PC-3 (cell line): ENCODE measurements at regions not wholly inside any gene's neighbourhood (a gene's known extent, or its start where the extent isn't known, plus 50 kb on each side); places are given as distances from the start of the nearest gene placed in this dataset.
"Not testable (repeated sequence)": the region's sequence is repeated elsewhere in the genome, so short reads cannot be mapped to it uniquely, and the experiment has no call there.

Experiments used
- ATAC-seq: fragments of 200-7000 bp; cut with Tn5 transposase; 2 replicates; pipeline ENCODE4 v1.9.1; 2020; ENCODE audit warnings: mild to moderate bottlenecking, moderate library complexity
- BruUV-seq: library from RNA; stranded (reverse); fragments of 400-500 nt; replicated peaks from 2 replicates; lab custom pipeline; 2021; lab: Mats Ljungman, UMichigan
- CTCF ChIA-PET: fragments of 300-600 bp; sonication (Branson Sonifier 250); formaldehyde crosslinking; loops from one replicate; lab custom pipeline; 2022; ENCODE audit warnings: antibody characterized with exemption; lab: Charles Lee
- POLR2A ChIA-PET: fragments of 300-600 bp; sonication (Branson Sonifier 250); formaldehyde crosslinking; loops from one replicate; lab custom pipeline; 2022; ENCODE audit warnings: antibody characterized with exemption; ENCODE audit not compliant: unreplicated experiment; lab: Charles Lee
- DNase-seq: peaks from one replicate; pipeline ENCODE4 v3.0.0-alpha.2; 2015
- H2AFZ ChIP-seq: fragments of 300-600 bp; sonication (generic); 2 replicates; pipeline ENCODE4 v1.6.0; 2016; ENCODE audit warnings: antibody characterized with exemption, low read length
- H3F3A ChIP-seq: fragments of 300-600 bp; sonication (generic); one replicate; pipeline ENCODE4 v1.6.0; 2017; ENCODE audit warnings: antibody characterized with exemption, low read length, control low read depth, mild to moderate bottlenecking; ENCODE audit not compliant: unreplicated experiment
- H3K27ac ChIP-seq: fragments of 300-600 bp; sonication (generic); 2 replicates; pipeline ENCODE4 v1.5.1; 2016; ENCODE audit warnings: mild to moderate bottlenecking, low read length
- H3K27me3 ChIP-seq: fragments of 300-600 bp; sonication (generic); 2 replicates; pipeline ENCODE4 v1.6.1; 2016; ENCODE audit warnings: low read length, mixed read lengths
- H3K36me3 ChIP-seq: fragments of 300-600 bp; sonication (generic); 2 replicates; pipeline ENCODE4 v1.6.1; 2016; ENCODE audit warnings: low read depth, mixed run types, low read length, mixed read lengths
- H3K4me1 ChIP-seq: fragments of 300-600 bp; sonication (generic); 2 replicates; pipeline ENCODE4 v1.5.1; 2016; ENCODE audit warnings: low read length; ENCODE audit not compliant: insufficient read depth
- H3K4me2 ChIP-seq: fragments of 300-600 bp; sonication (generic); 2 replicates; pipeline ENCODE4 v1.6.0; 2016; ENCODE audit warnings: low read length
- H3K4me3 ChIP-seq: fragments of 300-600 bp; sonication (generic); 2 replicates; pipeline ENCODE4 v1.5.1; 2016; ENCODE audit warnings: mild to moderate bottlenecking, low read length, mixed read lengths
- H3K79me2 ChIP-seq: fragments of 300-600 bp; sonication (generic); 2 replicates; pipeline ENCODE4 v1.6.1; 2017; ENCODE audit warnings: low read length, mixed read lengths
- H3K9ac ChIP-seq: fragments of 300-600 bp; sonication (generic); 2 replicates; pipeline ENCODE4 v1.6.0; 2016; ENCODE audit warnings: mild to moderate bottlenecking, low read length
- H3K9me2 ChIP-seq: fragments of 300-600 bp; sonication (generic); replicated peaks from 2 replicates; pipeline ENCODE4 v1.6.1; 2016; ENCODE audit warnings: mixed run types, low read length, mixed read lengths
- H3K9me3 ChIP-seq: fragments of 300-600 bp; sonication (generic); 2 replicates; pipeline ENCODE4 v1.6.1; 2016; ENCODE audit warnings: low read length, mixed read lengths
- H4K20me1 ChIP-seq: fragments of 300-600 bp; sonication (generic); 2 replicates; pipeline ENCODE4 v1.6.1; 2016; ENCODE audit warnings: low read length, mixed read lengths
- EZH2 ChIP-seq: fragments of 300-600 bp; sonication (generic); IDR thresholded peaks from one replicate; pipeline ENCODE4 v1.6.1; 2017; ENCODE audit warnings: antibody characterized with exemption, mild to moderate bottlenecking, low read length; ENCODE audit not compliant: unreplicated experiment
- EZH2phosphoT487 ChIP-seq: fragments of 300-600 bp; sonication (generic); IDR thresholded peaks from 2 replicates; pipeline ENCODE4 v1.6.1; 2018; ENCODE audit warnings: mild to moderate bottlenecking, antibody characterized with exemption, low read length, borderline replicate concordance
- intact Hi-C: fragments of 100-400 bp; cut with micrococcal nuclease; formaldehyde crosslinking; loops from 2 replicates; pipeline ENCODE4 v1.9.0; 2023
- TF ChIP-seq, protein P1 (sequence below): fragments of 300-600 bp; sonication (generic); conservative IDR thresholded peaks from 2 replicates; pipeline ENCODE4 v1.5.1; 2017; ENCODE audit warnings: antibody characterized with exemption, low read depth, mild to moderate bottlenecking, low read length

GRCh38 chr10:20381761-20382160 is 515.4 kb downstream of the NEBL start:
- POLR2A ChIA-PET = no interaction called here
- Histone ChIP-seq H3K4me2 (no peak overlapping the region), H3K4me1 (no peaks in the 10 kb centered on the region), H3K9me2 (no peaks in the 10 kb centered on the region), H3K79me2 (no peaks in the 10 kb centered on the region), H3K36me3 (no peaks in the 10 kb centered on the region), H3K9me3 (no peaks in the 10 kb centered on the region), H3K9ac (no peak overlapping the region), H3K27ac (no peak overlapping the region), H2AFZ (no peak overlapping the region), H3K4me3 (no peak overlapping the region), H3F3A (no peaks in the 10 kb centered on the region), H4K20me1 (no peaks in the 10 kb centered on the region), H3K27me3 (no peaks in the 10 kb centered on the region)
- ATAC-seq = no peak
- intact Hi-C loops = no loop called here
- no peak for TF ChIP-seq EZH2phosphoT487
- no peak for TF ChIP-seq EZH2
- TF ChIP-seq, protein P1, sequence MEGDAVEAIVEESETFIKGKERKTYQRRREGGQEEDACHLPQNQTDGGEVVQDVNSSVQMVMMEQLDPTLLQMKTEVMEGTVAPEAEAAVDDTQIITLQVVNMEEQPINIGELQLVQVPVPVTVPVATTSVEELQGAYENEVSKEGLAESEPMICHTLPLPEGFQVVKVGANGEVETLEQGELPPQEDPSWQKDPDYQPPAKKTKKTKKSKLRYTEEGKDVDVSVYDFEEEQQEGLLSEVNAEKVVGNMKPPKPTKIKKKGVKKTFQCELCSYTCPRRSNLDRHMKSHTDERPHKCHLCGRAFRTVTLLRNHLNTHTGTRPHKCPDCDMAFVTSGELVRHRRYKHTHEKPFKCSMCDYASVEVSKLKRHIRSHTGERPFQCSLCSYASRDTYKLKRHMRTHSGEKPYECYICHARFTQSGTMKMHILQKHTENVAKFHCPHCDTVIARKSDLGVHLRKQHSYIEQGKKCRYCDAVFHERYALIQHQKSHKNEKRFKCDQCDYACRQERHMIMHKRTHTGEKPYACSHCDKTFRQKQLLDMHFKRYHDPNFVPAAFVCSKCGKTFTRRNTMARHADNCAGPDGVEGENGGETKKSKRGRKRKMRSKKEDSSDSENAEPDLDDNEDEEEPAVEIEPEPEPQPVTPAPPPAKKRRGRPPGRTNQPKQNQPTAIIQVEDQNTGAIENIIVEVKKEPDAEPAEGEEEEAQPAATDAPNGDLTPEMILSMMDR = no peak
- DNase-seq = no peak
- no TSS peak for BruUV-seq
- CTCF ChIA-PET = no interaction called here

GRCh38 chr10:20380401-20380800 is 516.7 kb downstream of the NEBL start:
- ATAC-seq = no peak
- intact Hi-C loops = no loop called here
- DNase-seq = no peak

GRCh38 chr10:20372748-20373147 is 524.4 kb downstream of the NEBL start:
- Histone ChIP-seq H2AFZ (no peak overlapping the region), H3K4me2 (no peak overlapping the region), H3F3A (no peaks in the 10 kb centered on the region), H3K4me3 (no peak overlapping the region), H3K36me3 (no peaks in the 10 kb centered on the region), H3K4me1 (no peaks in the 10 kb centered on the region), H3K9me3 (no peaks in the 10 kb centered on the region), H4K20me1 (no peaks in the 10 kb centered on the region), H3K27ac (no peak overlapping the region), H3K79me2 (no peaks in the 10 kb centered on the region), H3K9me2 (no peaks in the 10 kb centered on the region), H3K27me3 (no peaks in the 10 kb centered on the region), H3K9ac (no peak overlapping the region)
- intact Hi-C loops = no loop called here
- ChIA-PET POLR2A (no interaction called here), CTCF (no interaction called here)
- DNase-seq = no peak
- BruUV-seq = no TSS peak
- no peak for ATAC-seq
- TF ChIP-seq EZH2 (no peak), EZH2phosphoT487 (no peak)
- TF ChIP-seq, protein P1 = no peak

More at GRCh38 chr10:20380401-20380800, 516.7 kb downstream of the NEBL start:
- H3K27me3 ChIP-seq = no peaks in the 10 kb centered on the region
- H3F3A ChIP-seq = no peaks in the 10 kb centered on the region
- H3K4me3 ChIP-seq = no peak overlapping the region
- BruUV-seq = no TSS peak
- H3K9me2 ChIP-seq = no peaks in the 10 kb centered on the region
- POLR2A ChIA-PET = no interaction called here
- H2AFZ ChIP-seq = no peak overlapping the region
- H3K36me3 ChIP-seq = no peaks in the 10 kb centered on the region
- no peaks in the 10 kb centered on the region for H3K79me2 ChIP-seq
- no peaks in the 10 kb centered on the region for H3K4me1 ChIP-seq
- TF ChIP-seq, protein P1 = no peak
- TF ChIP-seq EZH2 (no peak), EZH2phosphoT487 (no peak)
- no peak overlapping the region for H3K4me2 ChIP-seq
- H3K9me3 ChIP-seq = no peaks in the 10 kb centered on the region
- CTCF ChIA-PET = no interaction called here
- no peak overlapping the region for H3K27ac ChIP-seq
- no peaks in the 10 kb centered on the region for H4K20me1 ChIP-seq
- H3K9ac ChIP-seq = no peak overlapping the region

DNA sequence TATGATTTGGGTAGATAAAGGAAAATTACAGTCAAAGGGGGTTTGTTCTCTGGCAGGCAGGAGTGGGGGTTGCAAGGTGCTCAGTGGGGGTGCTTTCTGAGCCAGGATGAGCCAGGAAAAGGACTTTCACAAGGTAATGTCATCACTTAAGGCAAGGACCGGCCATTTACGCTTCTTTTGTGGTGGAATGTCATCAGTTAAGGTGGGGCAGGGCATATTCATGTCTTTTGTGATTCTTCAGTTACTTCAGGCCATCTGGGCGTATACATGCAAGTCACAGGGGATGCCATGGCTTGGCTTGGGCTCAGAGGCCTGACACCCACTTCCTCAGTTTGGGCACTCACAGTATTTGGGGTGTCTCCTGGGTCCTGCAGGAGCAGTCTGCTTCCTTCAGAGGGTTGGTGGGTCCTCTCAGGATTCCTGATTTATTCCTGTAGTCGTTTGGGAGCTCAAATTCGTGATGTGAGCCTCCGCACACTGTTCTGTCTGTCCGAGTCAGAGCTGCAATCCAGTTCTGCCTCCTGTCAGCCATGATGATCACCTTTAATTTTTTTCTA is 526.1 kb downstream of the NEBL start:
- CTCF ChIA-PET, ATAC-seq, BruUV-seq, POLR2A ChIA-PET, H3F3A ChIP-seq, H3K36me3 ChIP-seq, H3K27ac ChIP-seq, H3K4me2 ChIP-seq, H3K4me3 ChIP-seq, intact Hi-C loops, H3K4me1 ChIP-seq, DNase-seq, H2AFZ ChIP-seq, H4K20me1 ChIP-seq, H3K9me2 ChIP-seq, H3K27me3 ChIP-seq, H3K79me2 ChIP-seq, H3K9me3 ChIP-seq, H3K9ac ChIP-seq: not testable (repeated sequence)
